ENCODE measurements at regions not wholly inside any gene's neighbourhood (a gene's known extent, or its start where the extent isn't known, plus 50 kb on each side); places are given as distances from the start of the nearest gene placed in this dataset.

GRCh38 chr1:81029266-81029665 lies 771.5 kb upstream of the ADGRL2 start:
- TF ChIP-seq, protein P1, sequence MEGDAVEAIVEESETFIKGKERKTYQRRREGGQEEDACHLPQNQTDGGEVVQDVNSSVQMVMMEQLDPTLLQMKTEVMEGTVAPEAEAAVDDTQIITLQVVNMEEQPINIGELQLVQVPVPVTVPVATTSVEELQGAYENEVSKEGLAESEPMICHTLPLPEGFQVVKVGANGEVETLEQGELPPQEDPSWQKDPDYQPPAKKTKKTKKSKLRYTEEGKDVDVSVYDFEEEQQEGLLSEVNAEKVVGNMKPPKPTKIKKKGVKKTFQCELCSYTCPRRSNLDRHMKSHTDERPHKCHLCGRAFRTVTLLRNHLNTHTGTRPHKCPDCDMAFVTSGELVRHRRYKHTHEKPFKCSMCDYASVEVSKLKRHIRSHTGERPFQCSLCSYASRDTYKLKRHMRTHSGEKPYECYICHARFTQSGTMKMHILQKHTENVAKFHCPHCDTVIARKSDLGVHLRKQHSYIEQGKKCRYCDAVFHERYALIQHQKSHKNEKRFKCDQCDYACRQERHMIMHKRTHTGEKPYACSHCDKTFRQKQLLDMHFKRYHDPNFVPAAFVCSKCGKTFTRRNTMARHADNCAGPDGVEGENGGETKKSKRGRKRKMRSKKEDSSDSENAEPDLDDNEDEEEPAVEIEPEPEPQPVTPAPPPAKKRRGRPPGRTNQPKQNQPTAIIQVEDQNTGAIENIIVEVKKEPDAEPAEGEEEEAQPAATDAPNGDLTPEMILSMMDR (conservative IDR thresholded peaks at IDR 0.05) = no peak
- no peak overlapping the region for H3K27ac ChIP-seq

- TF ChIP-seq, protein P1 (conservative IDR thresholded peaks at IDR 0.05) = no peak
- no peak overlapping the region for H3K27ac ChIP-seq
These were observed 777.5 kb upstream of the ADGRL2 start for GRCh38 chr1:81023187-81023724.

DNA sequence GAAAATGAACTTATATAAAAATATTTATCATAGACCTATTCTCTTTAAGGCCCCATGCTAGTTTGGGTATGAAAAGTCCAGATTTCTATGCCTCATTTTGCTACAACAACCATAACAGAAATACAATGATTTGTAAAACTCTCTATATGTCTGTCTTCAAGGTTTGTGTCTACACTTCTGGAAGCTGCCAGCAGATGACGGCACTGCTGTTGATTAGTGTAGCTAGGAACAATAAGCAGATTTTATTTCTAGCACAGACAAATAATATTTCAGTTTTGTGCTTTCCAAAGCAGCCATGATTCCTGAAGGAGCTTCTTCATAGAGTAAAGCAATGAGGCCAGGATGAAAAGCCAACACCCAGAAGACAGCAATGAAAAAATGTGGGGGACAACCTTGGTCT lies 779.6 kb upstream of the ADGRL2 start:
- no peak overlapping the region for H3K27ac ChIP-seq
- TF ChIP-seq, protein P1 (conservative IDR thresholded peaks at IDR 0.05) = peak; percentile 37

DNA sequence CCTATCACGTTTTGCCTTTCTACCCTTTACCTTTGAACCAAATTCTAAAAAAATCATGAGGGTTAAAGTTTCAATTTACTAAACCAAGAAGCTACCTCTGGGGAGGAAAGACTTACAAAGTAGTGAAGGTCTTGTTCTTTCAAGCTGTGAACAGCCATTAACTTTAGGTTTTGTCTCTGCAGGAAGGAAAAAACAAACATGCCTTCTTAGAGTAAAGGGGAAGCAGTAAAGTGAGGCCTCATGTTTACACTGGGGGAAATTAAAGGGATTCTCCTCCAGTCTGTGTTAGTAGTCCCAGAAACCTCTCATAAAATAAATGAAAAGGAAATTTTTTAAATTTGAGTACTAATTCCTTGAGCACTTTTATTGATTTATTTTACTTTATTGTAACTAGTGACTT lies 780.2 kb upstream of the ADGRL2 start:
- TF ChIP-seq, protein P1 (conservative IDR thresholded peaks at IDR 0.05) = no peak
- H3K27ac ChIP-seq = no peak overlapping the region

DNA sequence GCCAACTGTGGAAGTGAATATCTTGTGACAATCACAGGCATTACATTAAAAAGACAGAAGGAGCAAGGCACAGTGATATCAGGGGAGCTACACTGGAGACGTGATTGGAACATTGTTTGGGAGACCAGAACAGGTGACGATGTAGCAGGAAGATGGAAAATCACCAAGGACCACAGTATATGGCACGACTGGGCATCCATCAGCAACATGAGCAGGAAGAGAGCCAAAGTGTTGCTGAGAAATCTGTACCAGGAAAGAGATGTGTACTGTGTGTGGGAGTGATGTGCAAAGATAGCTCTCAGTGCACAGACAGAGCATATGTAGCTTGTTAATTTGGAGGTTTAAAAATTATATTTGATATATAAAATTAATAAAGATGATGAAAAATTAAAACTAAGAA lies 790.6 kb upstream of the ADGRL2 start:
- H3K27ac ChIP-seq = no peak overlapping the region
- TF ChIP-seq, protein P1 (conservative IDR thresholded peaks at IDR 0.05) = no peak

GRCh38 chr1:81008293-81008692 lies 792.4 kb upstream of the ADGRL2 start:
- TF ChIP-seq, protein P1 (conservative IDR thresholded peaks at IDR 0.05) = no peak
- no peak overlapping the region for H3K27ac ChIP-seq

DNA sequence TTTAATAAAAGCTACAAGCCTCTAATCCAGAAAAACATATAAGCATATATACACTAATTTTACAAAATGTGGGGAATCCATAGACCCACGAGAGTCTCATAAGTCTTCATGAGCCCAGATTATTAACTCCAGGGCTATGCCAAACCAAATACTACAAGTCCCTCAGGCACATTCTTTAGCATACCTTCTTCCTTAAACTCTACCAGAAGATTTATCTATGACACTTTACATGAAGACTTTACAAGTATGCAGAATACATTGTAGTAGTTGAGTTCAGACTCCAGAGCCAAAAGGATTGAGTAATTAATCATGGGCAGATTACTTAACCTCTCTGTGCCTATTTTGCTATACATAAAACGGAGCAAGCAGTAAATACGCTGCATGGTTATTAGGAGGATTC lies 793.7 kb upstream of the ADGRL2 start:
- TF ChIP-seq, protein P1 (conservative IDR thresholded peaks at IDR 0.05) = no peak

More for the DNA sequence above, 793.7 kb upstream of the ADGRL2 start:
- no peak overlapping the region for H3K27ac ChIP-seq
